Aorta (tissue), 5 donors: ENCODE measurements at regions not wholly inside any gene's neighbourhood (a gene's known extent, or its start where the extent isn't known, plus 50 kb on each side); places are given as distances from the start of the nearest gene placed in this dataset.

Experiments used
- ATAC-seq: fragments of 200-7000 bp; cut with Tn5 transposase; one replicate; pipeline ENCODE4 v1.9.1; 2022; ENCODE audit warnings: moderate library complexity; ENCODE audit not compliant: low FRiP score
- DNase-seq, 2 donors: peaks; one replicate each; pipeline ENCODE4 v3.0.0-alpha.2; 2020
- H3K27ac ChIP-seq, 2 donors: one replicate each; pipeline ENCODE4 v1.5.1; 2013; ENCODE audit warnings: low read length in 2 of 2, mild to moderate bottlenecking in 2 of 2, moderate library complexity in 2 of 2, control low read depth in 1 of 2, inconsistent platforms in 1 of 2, low read depth in 1 of 2
- H3K27me3 ChIP-seq, 2 donors: one replicate each; pipeline ENCODE4 v1.6.1; 2013; ENCODE audit warnings: control low read depth in 1 of 2, low read length in 1 of 2, mild to moderate bottlenecking in 1 of 2, moderate library complexity in 1 of 2; ENCODE audit not compliant: insufficient read depth in 2 of 2, control insufficient read depth in 1 of 2
- H3K36me3 ChIP-seq, 2 donors: one replicate each; pipeline ENCODE4 v1.6.1; 2013; ENCODE audit warnings: control low read depth in 1 of 2, low read length in 1 of 2, mild to moderate bottlenecking in 1 of 2; ENCODE audit not compliant: insufficient read depth in 2 of 2, control insufficient read depth in 1 of 2
- H3K4me1 ChIP-seq, 2 donors: one replicate each; pipeline ENCODE4 v1.6.1; 2013; ENCODE audit warnings: low read length in 2 of 2, control low read depth in 1 of 2, mild to moderate bottlenecking in 1 of 2, moderate library complexity in 1 of 2; ENCODE audit not compliant: insufficient read depth in 2 of 2, control insufficient read depth in 1 of 2
- H3K4me3 ChIP-seq, 2 donors: one replicate each; pipeline ENCODE4 v1.5.1; 2013; ENCODE audit warnings: low read length in 2 of 2, control low read depth in 1 of 2, mild to moderate bottlenecking in 1 of 2
- H3K9me3 ChIP-seq: one replicate; pipeline ENCODE4 v1.6.1; 2013; ENCODE audit warnings: mild to moderate bottlenecking, low read length; ENCODE audit not compliant: control insufficient read depth
- WGBS, 2 donors: extraction: QIAGEN DNeasy Blood & Tissue Kit; methylation state at CpG; one replicate each; pipeline ENCODE4 v1.1.7; 2013; 5-methylcytosine and 5-hydroxymethylcytosine counted together
- intact Hi-C, 2 donors: fragments of 100-400 bp; cut with DNase I; formaldehyde crosslinking; loops; one replicate each; pipeline versions ENCODE4 v1.14.2 to v1.15.0; 2022
- donor health status: healthy with polysubstance abuse.
- donor health status: Bipolar disorder and iron deficiency.
- donor health status: DM: no; HTN: no; CAD: no.
- donor health status: DM: no; HTN: no; CAD: no.
- donor health status: DM: yes; HTN: yes; CAD: no.

- H3K27ac ChIP-seq, result no peak overlapping the region
- H3K9me3 ChIP-seq, result no peaks in the 10 kb centered on the region
- ATAC-seq, result no peak
- no peak overlapping the region for H3K4me3 ChIP-seq
- no peaks in the 10 kb centered on the region for H3K4me1 ChIP-seq
- no peaks in the 10 kb centered on the region for H3K36me3 ChIP-seq
- no peaks in the 10 kb centered on the region for H3K27me3 ChIP-seq
- intact Hi-C loops, result no loop called here
- no peak for DNase-seq
- 87% methylated on average over 4 of the region's 4 CpGs for WGBS, 2 donors
Observed at GRCh38 chr4:174118171-174118570, 165.3 kb downstream of the FBXO8 start.

GRCh38 chr4:174117445-174117844 is 166.0 kb downstream of the FBXO8 start:
- Histone ChIP-seq H3K4me1 (no peaks in the 10 kb centered on the region), H3K9me3 (no peaks in the 10 kb centered on the region), H3K4me3 (no peak overlapping the region), H3K36me3 (no peaks in the 10 kb centered on the region), H3K27ac (no peak overlapping the region), H3K27me3 (no peaks in the 10 kb centered on the region)
- WGBS, 2 donors, result 95 to 96% methylated on average over 8 of the region's 8 CpGs
- no peak for DNase-seq
- intact Hi-C loops, result no loop called here
- ATAC-seq, result no peak

GRCh38 chr4:174116021-174116420 is 167.4 kb downstream of the FBXO8 start:
- ATAC-seq (no peak), DNase-seq (no peak)
- H3K27me3 ChIP-seq, result no peaks in the 10 kb centered on the region
- no peaks in the 10 kb centered on the region for H3K9me3 ChIP-seq
- intact Hi-C loops, result no loop called here
- WGBS, 2 donors, result 57 to 64% methylated on average over 4 of the region's 4 CpGs
- H3K27ac ChIP-seq, result no peak overlapping the region
- H3K36me3 ChIP-seq, result no peaks in the 10 kb centered on the region
- no peaks in the 10 kb centered on the region for H3K4me1 ChIP-seq
- no peak overlapping the region for H3K4me3 ChIP-seq

GRCh38 chr4:174111422-174111821 is 172.0 kb downstream of the FBXO8 start:
- H3K27me3 ChIP-seq, result no peaks in the 10 kb centered on the region
- H3K9me3 ChIP-seq, result no peaks in the 10 kb centered on the region
- ATAC-seq (no peak), DNase-seq (no peak)
- H3K36me3 ChIP-seq, result no peaks in the 10 kb centered on the region
- no peak overlapping the region for H3K27ac ChIP-seq
- H3K4me1 ChIP-seq, result no peaks in the 10 kb centered on the region
- H3K4me3 ChIP-seq, result no peak overlapping the region
- intact Hi-C loops, result no loop called here
- 92 to 96% methylated on average over 2 of the region's 2 CpGs for WGBS, 2 donors

GRCh38 chr4:174110180-174110579 is 173.3 kb downstream of the FBXO8 start:
- no peak for ATAC-seq
- H3K27me3 ChIP-seq, result no peaks in the 10 kb centered on the region
- 77 to 84% methylated on average over 9 of the region's 9 CpGs for WGBS, 2 donors
- no peaks in the 10 kb centered on the region for H3K9me3 ChIP-seq
- intact Hi-C loops, result no loop called here
- H3K4me3 ChIP-seq, result no peak overlapping the region
- H3K27ac ChIP-seq, result no peak overlapping the region
- H3K36me3 ChIP-seq, result no peaks in the 10 kb centered on the region
- H3K4me1 ChIP-seq, result no peaks in the 10 kb centered on the region
- no peak for DNase-seq

- DNase-seq (no peak), ATAC-seq (no peak)
- H3K9me3 ChIP-seq, result no peaks in the 10 kb centered on the region
- no peak overlapping the region for H3K4me3 ChIP-seq
- intact Hi-C loops, result no loop called here
- H3K4me1 ChIP-seq, result no peaks in the 10 kb centered on the region
- no peaks in the 10 kb centered on the region for H3K36me3 ChIP-seq
- no peaks in the 10 kb centered on the region for H3K27me3 ChIP-seq
- H3K27ac ChIP-seq, result no peak overlapping the region
- 46 to 52% methylated on average over 6 of the region's 6 CpGs for WGBS, 2 donors
Observed at GRCh38 chr4:174107746-174108354, 175.6 kb downstream of the FBXO8 start.

GRCh38 chr4:174105202-174105601 is 178.3 kb downstream of the FBXO8 start:
- no peak overlapping the region for H3K27ac ChIP-seq
- H3K4me3 ChIP-seq, result no peak overlapping the region
- DNase-seq (no peak), ATAC-seq (no peak)
- H3K27me3 ChIP-seq, result no peaks in the 10 kb centered on the region
- intact Hi-C loops, result no loop called here
- no peaks in the 10 kb centered on the region for H3K9me3 ChIP-seq
- 94 to 96% methylated on average over 1 of the region's 1 CpG for WGBS, 2 donors
- H3K36me3 ChIP-seq, result no peaks in the 10 kb centered on the region
- H3K4me1 ChIP-seq, result no peaks in the 10 kb centered on the region

- Histone ChIP-seq H3K9me3 (no peaks in the 10 kb centered on the region), H3K4me3 (no peak overlapping the region), H3K36me3 (no peaks in the 10 kb centered on the region), H3K27me3 (no peaks in the 10 kb centered on the region), H3K4me1 (no peaks in the 10 kb centered on the region), H3K27ac (no peak overlapping the region)
- no peak for ATAC-seq
- intact Hi-C loops, result no loop called here
- 92 to 95% methylated on average over 2 of the region's 2 CpGs for WGBS, 2 donors
- no peak for DNase-seq
Observed at GRCh38 chr4:174100910-174101309, 182.6 kb downstream of the FBXO8 start.

- no peak overlapping the region for H3K4me3 ChIP-seq
- no peak overlapping the region for H3K27ac ChIP-seq
- H3K9me3 ChIP-seq, result no peaks in the 10 kb centered on the region
- no peaks in the 10 kb centered on the region for H3K27me3 ChIP-seq
- intact Hi-C loops, result no loop called here
- ATAC-seq, result no peak
- DNase-seq, result no peak
- H3K36me3 ChIP-seq, result no peaks in the 10 kb centered on the region
- no peaks in the 10 kb centered on the region for H3K4me1 ChIP-seq
Observed at GRCh38 chr4:174099712-174100111, 183.8 kb downstream of the FBXO8 start.
